Epithelial cell of proximal tubule (primary cell): ENCODE measurements at regions not wholly inside any gene's neighbourhood (a gene's known extent, or its start where the extent isn't known, plus 50 kb on each side); places are given as distances from the start of the nearest gene placed in this dataset.

Source experiments
- DNase-seq: peaks from one replicate; pipeline ENCODE4 v3.0.0-alpha.2; 2011; ENCODE audit warnings: low read depth
- H3K4me3 ChIP-seq: 2 replicates; pipeline ENCODE4 v1.5.1; 2011; ENCODE audit warnings: low read depth, mild to moderate bottlenecking, low read length
- CTCF ChIP-seq: conservative IDR thresholded peaks from 2 replicates; pipeline ENCODE4 v1.5.1; 2012; ENCODE audit warnings: low read depth, mild to moderate bottlenecking, low read length

GRCh38 chr6:15796130-15796771 is 133.4 kb upstream of the DTNBP1 start:
- DNase-seq, result no peak
- TF ChIP-seq CTCF, result no peak

GRCh38 chr6:15793826-15794225 is 131.0 kb upstream of the DTNBP1 start:
- no peak for DNase-seq
- no peak for TF ChIP-seq CTCF
- H3K4me3 ChIP-seq, result no peak overlapping the region

More at GRCh38 chr6:15796130-15796771, 133.4 kb upstream of the DTNBP1 start:
- no peak overlapping the region for H3K4me3 ChIP-seq

DNA sequence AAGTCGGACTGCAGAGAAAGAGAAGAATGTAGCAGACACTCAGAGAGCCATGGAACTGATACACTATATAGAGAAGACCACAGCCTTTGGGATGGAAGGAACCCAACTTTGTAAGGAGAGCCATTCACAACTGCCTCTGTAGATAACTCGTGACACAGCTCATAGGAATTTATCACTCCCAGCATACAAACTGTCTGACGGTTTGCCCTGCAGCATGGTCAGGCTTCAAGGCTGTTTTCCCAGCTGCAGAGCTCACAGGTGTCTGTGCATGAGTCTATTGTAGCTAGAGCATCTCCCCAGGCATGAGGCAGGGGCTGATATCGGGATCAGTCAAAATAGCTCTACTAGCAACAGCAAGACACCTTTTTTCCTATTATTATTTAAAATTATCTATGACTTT is 130.5 kb upstream of the DTNBP1 start:
- DNase-seq, result no peak
- TF ChIP-seq CTCF, result no peak
- H3K4me3 ChIP-seq, result no peak overlapping the region

DNA sequence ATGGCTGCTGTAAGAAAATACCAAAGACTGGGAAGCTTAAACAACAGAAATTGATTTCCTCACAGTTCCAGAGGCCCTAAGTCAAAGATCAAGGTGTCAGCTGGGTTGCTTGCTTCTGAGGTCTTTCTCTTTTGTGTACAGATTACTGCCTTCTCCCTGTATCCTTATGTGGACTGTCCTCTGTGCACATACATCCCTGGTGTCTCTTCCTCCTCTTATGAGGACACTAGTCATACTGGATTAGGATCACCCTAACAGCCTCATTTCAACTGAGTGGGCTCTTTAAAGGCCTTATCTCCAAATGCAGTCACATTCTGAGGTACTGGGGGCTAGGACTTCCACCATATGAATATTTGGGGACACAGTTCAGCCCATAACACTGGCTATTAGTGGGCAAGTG is 130.0 kb upstream of the DTNBP1 start:
- no peak for DNase-seq
- no peak for TF ChIP-seq CTCF
- no peak overlapping the region for H3K4me3 ChIP-seq

DNA sequence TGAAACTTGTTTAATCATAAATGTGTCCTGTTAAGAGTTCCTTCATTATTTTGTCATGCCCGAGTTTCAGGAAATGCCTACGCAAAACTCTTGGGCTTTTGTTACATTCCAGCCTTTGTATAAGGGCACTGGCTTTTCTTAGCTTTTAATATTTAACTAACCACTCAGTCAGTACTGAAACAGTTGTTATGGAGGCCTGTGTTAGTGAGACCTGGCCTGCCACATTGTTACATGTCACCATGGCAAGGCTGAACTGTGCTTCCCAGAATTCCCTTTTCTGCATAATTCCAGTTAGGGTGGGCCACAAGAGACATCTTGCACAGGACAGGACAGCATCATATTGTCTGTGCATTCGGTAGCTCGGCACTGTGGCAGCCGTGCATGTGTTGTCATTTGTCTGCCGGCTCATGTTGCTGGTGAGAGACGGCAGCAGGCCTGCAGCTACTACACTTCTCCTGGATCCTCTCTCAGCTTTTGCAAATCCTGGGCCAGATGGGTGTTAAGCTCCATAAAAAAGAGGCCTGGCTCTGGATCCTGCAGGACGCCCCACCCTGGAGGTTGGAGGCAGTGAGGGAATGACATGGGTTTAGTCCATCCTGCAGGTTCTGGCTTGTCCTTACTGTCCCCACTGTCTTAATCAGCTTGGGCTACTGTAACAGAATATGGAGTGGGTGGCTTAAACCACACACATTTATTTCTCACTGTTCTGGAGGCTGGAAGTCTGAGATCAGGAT is 128.8 kb upstream of the DTNBP1 start:
- TF ChIP-seq CTCF, result no peak
- H3K4me3 ChIP-seq, result no peak overlapping the region
- peak; percentile 65 for DNase-seq

DNA sequence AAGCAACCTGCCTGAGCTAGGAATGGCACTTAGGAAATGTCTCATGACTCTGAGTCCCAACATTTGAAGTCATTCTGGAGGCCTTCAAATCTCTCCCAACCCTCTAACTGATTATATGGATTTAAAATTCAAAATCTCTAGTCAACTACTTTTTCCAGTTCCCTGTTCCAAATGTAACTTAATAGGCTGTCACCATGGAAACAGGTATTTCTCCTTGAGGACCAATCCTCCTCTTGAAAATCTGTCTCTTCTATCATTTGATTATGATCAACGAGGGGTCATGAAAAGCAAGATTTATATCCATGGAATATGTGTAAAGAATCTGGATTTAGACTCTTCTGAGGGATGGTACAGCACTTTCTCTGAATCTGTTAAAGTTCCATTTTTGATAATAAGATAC is 127.3 kb upstream of the DTNBP1 start:
- no peak overlapping the region for H3K4me3 ChIP-seq
- no peak for DNase-seq
- TF ChIP-seq CTCF, result no peak

DNA sequence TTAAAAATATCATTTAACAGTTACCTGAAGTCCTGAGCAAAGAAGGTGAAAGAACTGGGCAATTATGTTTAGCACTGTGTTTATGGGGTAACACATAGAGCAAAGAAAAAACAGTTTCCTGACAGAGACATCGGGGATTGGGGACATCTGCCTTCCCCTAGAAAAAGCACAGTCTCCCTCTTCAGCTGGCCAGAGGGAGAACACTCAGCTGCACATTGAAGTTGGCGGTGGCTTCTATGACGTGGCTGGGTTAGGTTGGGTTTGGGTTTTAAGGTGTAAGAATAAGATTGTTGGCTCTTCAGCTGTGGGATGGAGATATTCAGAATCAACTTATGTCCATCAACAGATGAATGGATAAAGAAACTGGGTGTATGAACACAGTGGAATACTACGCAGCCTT is 124.0 kb upstream of the DTNBP1 start:
- TF ChIP-seq CTCF, result no peak
- H3K4me3 ChIP-seq, result no peak overlapping the region
- DNase-seq, result no peak
